ENCODE measurements at regions not wholly inside any gene's neighbourhood (a gene's known extent, or its start where the extent isn't known, plus 50 kb on each side); places are given as distances from the start of the nearest gene placed in this dataset.

DNA sequence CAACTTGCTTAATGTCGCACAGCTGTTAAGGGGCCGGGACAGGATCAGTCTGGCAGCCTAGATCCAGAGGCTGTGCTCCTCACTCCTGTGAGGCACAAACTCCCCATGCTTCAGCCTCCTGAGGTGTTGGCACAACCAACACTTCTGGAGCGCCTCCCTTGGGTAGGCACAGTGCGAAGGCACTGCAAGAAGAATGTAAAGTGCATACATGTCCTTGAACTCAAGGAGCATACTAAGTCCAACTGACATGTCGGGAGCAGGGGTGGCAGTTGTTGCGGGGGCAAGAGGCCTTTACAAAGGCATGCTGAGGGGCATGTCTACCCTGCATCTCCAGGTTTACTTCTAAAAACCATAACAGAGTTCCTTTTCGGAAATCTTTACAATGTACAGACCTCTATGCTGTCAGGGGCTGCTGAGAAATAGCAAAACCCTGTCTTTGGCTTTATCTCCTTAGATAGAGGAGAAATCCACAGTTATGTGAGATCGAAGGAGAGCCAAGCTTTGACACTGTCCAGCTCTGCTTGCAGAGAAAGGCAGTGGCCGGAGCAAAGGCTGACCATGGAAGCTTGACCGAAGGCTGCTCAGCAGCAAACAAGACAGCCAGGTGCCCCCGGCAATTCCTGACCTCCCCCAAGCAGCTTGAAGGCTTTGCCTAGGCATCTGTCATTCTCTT is 93.9 kb downstream of the CDC7 start:
- no peaks in the 10 kb centered on the region for H3K27me3 ChIP-seq (ENCODE audit: control insufficient read depth, insufficient read depth, low read length, poor library complexity, severe bottlenecking)
- no peaks in the 10 kb centered on the region for H3K9me3 ChIP-seq (ENCODE audit: control insufficient read depth, low read length)
- Mint-ChIP-seq H3K27me3 (ENCODE audit: insufficient read depth) (peaks cover 2% of the 10 kb centered on the region), H3K4me1 (peaks cover 26% of the 10 kb centered on the region), H3K9me3 (no peaks in the 10 kb centered on the region), H3K4me3 (no peak overlapping the region), H3K27ac (no peak overlapping the region), H3K36me3 (ENCODE audit: low read depth) (no peaks in the 10 kb centered on the region)
- H3K4me1 ChIP-seq (ENCODE audit: control insufficient read depth, insufficient read depth, low read length) = peaks cover 14% of the 10 kb centered on the region
- no peaks in the 10 kb centered on the region for H3K36me3 ChIP-seq (ENCODE audit: control insufficient read depth, insufficient read depth, low read length)
- DNase-seq = no peak
- WGBS, 2 experiments (ENCODE audit: insufficient coverage in 1 of 2, insufficient read length in 1 of 2) = 91 to 95% methylated on average over 11 of the region's 11 CpGs
- H3K9ac ChIP-seq (ENCODE audit: extremely low read depth, low read length, poor library complexity, severe bottlenecking) = no peak overlapping the region
- no peak overlapping the region for H3K4me3 ChIP-seq (ENCODE audit: low read length)
- TF ChIP-seq, protein P1, sequence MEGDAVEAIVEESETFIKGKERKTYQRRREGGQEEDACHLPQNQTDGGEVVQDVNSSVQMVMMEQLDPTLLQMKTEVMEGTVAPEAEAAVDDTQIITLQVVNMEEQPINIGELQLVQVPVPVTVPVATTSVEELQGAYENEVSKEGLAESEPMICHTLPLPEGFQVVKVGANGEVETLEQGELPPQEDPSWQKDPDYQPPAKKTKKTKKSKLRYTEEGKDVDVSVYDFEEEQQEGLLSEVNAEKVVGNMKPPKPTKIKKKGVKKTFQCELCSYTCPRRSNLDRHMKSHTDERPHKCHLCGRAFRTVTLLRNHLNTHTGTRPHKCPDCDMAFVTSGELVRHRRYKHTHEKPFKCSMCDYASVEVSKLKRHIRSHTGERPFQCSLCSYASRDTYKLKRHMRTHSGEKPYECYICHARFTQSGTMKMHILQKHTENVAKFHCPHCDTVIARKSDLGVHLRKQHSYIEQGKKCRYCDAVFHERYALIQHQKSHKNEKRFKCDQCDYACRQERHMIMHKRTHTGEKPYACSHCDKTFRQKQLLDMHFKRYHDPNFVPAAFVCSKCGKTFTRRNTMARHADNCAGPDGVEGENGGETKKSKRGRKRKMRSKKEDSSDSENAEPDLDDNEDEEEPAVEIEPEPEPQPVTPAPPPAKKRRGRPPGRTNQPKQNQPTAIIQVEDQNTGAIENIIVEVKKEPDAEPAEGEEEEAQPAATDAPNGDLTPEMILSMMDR (conservative IDR thresholded peaks at IDR 0.05) = no peak
- H3K27ac ChIP-seq (ENCODE audit: low read depth, low read length) = no peak overlapping the region

DNA sequence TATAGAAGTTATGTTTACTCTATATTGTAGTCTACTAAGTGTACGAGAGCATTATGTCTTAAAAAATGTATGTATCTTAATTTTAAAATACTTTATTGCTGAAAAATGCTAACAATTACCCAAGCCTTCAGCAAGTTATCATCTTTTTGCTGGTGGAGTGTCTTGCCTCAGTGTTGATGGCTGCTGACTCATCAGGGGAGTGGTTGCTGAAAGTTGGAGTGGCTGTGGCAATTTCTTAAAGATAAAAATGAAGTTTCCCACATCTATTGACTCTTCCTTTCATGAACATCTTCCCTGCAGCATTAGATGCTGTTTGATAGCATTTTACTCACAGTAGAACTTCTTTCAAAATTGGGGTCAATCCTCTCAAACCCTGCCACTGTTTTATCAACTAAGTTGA is 95.8 kb downstream of the CDC7 start:
- H3K4me1 ChIP-seq (ENCODE audit: control insufficient read depth, insufficient read depth, low read length) = peaks cover 6% of the 10 kb centered on the region
- H3K27ac ChIP-seq (ENCODE audit: low read depth, low read length) = no peak overlapping the region

DNA sequence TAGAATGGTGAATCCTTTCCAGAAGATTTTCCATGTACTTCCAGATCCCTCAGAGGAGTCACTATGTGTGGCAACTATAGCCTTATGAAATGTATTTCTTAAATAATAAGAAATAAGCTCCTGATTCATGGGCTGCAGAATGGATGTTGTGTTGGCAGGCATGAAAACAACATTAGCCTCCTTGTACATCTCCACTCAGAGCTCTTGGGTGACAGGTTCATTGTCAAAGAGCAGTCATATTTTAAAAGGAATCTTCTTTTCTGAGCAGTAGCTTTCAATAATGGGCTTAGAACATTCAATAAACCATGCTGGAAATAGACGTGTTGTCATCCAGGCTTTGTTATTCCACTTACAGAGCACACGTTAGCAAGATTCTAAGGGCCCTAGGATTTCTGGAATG is 96.6 kb downstream of the CDC7 start:
- no peak overlapping the region for H3K9ac ChIP-seq (ENCODE audit: extremely low read depth, low read length, poor library complexity, severe bottlenecking)
- H3K9me3 Mint-ChIP-seq = no peaks in the 10 kb centered on the region
- H3K27me3 Mint-ChIP-seq (ENCODE audit: insufficient read depth) = peaks cover 5% of the 10 kb centered on the region
- peaks cover 6% of the 10 kb centered on the region for H3K4me1 ChIP-seq (ENCODE audit: control insufficient read depth, insufficient read depth, low read length)
- no peak overlapping the region for H3K4me3 ChIP-seq (ENCODE audit: low read length)
- H3K27me3 ChIP-seq (ENCODE audit: control insufficient read depth, insufficient read depth, low read length, poor library complexity, severe bottlenecking) = no peaks in the 10 kb centered on the region
- H3K9me3 ChIP-seq (ENCODE audit: control insufficient read depth, low read length) = no peaks in the 10 kb centered on the region
- DNase-seq = no peak
- H3K4me1 Mint-ChIP-seq = peaks cover 18% of the 10 kb centered on the region
- 91 to 93% methylated on average over 2 of the region's 2 CpGs for WGBS, 2 experiments (ENCODE audit: insufficient coverage in 1 of 2, insufficient read length in 1 of 2)
- no peaks in the 10 kb centered on the region for H3K36me3 Mint-ChIP-seq (ENCODE audit: low read depth)
- TF ChIP-seq, protein P1 (conservative IDR thresholded peaks at IDR 0.05) = no peak
- H3K36me3 ChIP-seq (ENCODE audit: control insufficient read depth, insufficient read depth, low read length) = no peaks in the 10 kb centered on the region
- H3K4me3 Mint-ChIP-seq = no peak overlapping the region
- no peak overlapping the region for H3K27ac Mint-ChIP-seq
- H3K27ac ChIP-seq (ENCODE audit: low read depth, low read length) = no peak overlapping the region

More for the DNA sequence above, 95.8 kb downstream of the CDC7 start:
- Mint-ChIP-seq H3K9me3 (no peaks in the 10 kb centered on the region), H3K4me1 (peaks cover 17% of the 10 kb centered on the region), H3K27ac (no peak overlapping the region), H3K27me3 (ENCODE audit: insufficient read depth) (peaks cover 5% of the 10 kb centered on the region), H3K36me3 (ENCODE audit: low read depth) (no peaks in the 10 kb centered on the region), H3K4me3 (no peak overlapping the region)
- no peak for DNase-seq
- 100% methylated on average over 1 of the region's 1 CpG; no CpG with 5 or more reads in 1 of the 2 experiments for WGBS, 2 experiments (ENCODE audit: insufficient coverage in 1 of 2, insufficient read length in 1 of 2)
- TF ChIP-seq, protein P1 (conservative IDR thresholded peaks at IDR 0.05) = no peak
- Histone ChIP-seq H3K36me3 (ENCODE audit: control insufficient read depth, insufficient read depth, low read length) (no peaks in the 10 kb centered on the region), H3K4me3 (ENCODE audit: low read length) (no peak overlapping the region), H3K9me3 (ENCODE audit: control insufficient read depth, low read length) (no peaks in the 10 kb centered on the region), H3K9ac (ENCODE audit: extremely low read depth, low read length, poor library complexity, severe bottlenecking) (no peak overlapping the region), H3K27me3 (ENCODE audit: control insufficient read depth, insufficient read depth, low read length, poor library complexity, severe bottlenecking) (no peaks in the 10 kb centered on the region)
